NCI-H2196 treated with DMSO at 0.1 percent for 48 hours (cell line): ENCODE measurements at regions not wholly inside any gene's neighbourhood (a gene's known extent, or its start where the extent isn't known, plus 50 kb on each side); places are given as distances from the start of the nearest gene placed in this dataset.
"Not testable (repeated sequence)": the region's sequence is repeated elsewhere in the genome, so short reads cannot be mapped to it uniquely, and the experiment has no call there.

Experiments used
- DNase-seq: peaks from one replicate; lab custom pipeline; 2025; ENCODE audit not compliant: unreplicated experiment; lab: John Stamatoyannopoulos, UW

DNA sequence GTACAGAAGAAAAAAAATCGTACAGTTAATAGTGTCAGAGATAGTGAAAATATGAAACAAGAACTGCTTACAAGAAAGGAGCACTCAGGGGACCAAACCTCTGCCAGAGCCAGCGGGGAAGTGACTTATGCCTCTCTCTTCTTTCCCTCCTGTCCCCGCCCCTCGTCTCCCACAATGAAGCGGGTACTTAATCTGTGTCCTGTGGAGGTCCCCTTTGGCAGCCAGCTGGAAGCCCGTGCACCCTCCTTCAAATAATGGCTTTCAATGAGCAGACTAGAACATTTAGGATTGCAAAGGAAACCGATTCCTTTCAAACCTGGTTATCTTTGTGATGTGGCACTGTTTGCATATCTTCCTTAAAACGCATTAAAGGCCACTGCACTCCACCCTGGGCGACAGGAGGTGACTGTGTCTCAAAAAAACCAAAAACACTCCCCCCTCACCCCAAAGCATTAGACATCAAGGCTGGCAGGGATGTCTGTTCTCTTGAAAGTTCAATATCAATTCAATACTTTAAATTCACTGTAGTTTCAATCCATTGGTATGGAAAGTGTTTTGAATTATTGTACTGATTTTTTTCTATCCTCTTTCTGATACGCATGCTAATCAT lies 51.7 kb downstream of the PPIAL4C start:
- not testable (repeated sequence) for DNase-seq

DNA sequence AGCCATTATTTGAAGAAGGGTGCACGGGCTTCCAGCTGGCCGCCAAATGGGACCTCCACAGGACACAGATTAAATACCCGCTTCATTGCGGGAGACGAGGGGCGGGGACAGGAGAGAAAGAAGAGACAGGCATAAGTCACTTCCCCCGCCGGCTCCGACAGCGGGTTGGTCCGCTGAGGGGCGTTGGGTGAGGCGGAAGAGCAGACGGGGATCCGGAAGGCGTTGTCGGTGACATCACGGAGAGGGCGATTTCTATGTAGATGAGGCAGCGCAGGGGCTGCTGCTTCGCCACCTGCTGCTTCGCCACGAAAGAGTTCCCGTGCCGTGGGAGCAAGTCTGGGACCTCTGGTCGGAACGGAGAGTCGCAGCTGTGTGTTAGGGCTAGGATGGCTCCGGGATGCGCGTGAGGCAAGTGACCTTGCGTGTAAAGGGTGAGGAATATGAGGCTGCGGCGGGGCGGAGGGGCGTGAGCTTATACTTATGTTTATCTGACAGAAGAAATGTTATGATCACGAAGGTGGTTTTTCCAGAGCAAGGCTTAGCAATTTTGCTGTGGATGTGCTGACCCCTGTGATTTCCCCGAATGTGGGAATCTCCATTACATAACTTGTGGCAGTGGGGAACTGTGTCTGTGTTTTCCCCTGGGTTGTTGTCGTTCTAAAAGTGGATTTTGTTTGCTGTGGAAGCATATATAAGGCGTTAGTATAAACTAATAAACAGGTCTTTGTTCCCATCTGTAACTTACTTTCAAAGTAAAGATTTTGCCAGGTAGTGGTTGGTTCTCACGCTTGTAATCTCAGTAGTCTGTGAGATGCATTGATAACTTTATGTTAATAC lies 52.9 kb downstream of the PPIAL4C start:
- peak; percentile 61 for DNase-seq

DNA sequence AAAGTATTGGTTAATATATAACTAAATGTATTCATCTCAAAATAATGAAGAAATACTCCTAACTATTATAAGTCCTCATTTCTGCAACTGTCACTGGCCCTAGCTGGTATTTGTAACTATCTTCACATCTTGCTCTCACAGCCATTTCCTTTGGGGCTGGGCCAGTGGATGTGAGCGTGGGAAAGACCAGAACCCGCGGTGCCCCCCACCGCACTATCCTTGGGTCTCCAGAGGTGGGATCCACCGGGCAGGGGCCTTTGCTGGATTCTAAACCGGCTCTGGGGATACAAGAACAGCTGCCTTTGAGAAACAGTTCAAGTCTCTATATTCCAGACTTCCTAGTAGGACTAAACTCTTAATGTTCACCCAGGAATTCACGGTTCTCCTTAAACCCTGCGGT lies 54.8 kb downstream of the PPIAL4C start:
- DNase-seq: not testable (repeated sequence)

DNA sequence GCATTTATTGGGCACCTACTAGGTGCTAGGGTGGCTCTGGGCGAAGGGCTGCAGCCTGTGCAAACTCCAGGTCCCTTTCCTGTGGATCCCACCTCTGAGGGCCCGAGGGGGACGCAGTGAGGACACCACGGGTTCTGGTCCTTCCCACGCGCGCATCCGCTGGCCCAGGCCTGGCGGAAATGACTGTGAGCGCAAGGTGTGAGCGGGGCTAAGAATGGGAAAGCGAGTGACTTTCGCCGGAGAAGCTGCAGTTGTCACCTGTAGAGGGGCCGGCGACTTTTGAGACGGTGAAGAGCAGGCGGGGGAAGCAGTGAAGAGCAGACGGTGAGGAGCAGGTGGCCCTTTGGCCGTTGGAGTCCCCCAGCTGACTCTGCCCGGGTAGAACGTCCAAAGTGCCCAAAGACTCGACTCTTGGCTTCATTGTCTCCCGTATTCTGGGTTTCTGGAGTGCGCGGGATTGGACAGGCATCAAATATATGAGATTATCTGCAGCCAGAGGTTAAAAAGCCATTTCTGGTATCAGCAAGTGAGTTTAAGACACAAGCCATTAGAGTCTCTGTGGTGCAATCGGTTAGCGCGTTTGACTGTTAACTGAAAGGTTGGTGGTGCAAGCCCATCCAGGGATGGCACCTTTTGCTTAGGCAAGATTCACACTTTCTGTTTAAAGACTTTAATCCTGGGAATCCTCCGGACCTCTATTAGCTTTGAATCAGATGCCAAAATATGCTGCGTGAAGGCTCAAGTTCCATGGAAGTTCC lies 55.4 kb downstream of the PPIAL4C start:
- DNase-seq: not testable (repeated sequence)

DNA sequence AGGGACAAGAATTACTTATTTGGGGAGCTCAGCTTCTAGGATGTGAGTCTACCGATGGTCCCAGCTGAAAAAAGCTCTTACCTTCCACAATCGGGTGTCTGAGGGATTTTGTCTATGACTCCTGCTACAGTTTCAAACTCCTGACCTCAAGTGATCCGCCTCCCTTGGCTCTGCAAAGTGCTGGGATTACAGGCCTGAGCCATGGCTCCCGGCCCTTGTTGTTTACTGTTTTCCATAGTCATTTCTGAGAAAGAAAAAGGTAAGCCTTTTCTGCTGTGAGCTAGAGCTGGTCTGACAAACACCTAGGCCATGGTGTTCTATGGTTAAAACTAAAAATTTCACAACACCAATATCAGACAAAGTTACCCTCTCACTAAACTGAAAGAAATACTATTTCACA lies 57.5 kb downstream of the PPIAL4C start:
- not testable (repeated sequence) for DNase-seq

DNA sequence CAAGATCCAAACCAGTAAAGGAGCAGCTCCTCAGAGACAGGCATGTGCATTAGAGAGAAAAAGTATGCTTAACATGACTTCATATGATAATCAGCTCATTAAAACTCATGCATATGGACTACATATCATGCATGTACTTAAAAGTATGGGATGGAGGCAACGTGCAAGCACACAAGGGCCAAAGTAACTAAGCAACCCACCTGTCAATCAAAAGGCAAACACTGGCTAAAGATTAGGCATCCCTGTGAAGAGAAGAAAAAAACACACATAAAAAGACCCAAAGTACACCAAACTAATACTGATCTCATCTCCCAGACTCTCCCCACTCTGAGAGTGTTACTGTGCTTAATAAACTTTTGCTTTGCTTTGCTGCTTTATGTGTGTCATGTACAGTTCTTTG lies 61.2 kb downstream of the PPIAL4C start:
- not testable (repeated sequence) for DNase-seq

DNA sequence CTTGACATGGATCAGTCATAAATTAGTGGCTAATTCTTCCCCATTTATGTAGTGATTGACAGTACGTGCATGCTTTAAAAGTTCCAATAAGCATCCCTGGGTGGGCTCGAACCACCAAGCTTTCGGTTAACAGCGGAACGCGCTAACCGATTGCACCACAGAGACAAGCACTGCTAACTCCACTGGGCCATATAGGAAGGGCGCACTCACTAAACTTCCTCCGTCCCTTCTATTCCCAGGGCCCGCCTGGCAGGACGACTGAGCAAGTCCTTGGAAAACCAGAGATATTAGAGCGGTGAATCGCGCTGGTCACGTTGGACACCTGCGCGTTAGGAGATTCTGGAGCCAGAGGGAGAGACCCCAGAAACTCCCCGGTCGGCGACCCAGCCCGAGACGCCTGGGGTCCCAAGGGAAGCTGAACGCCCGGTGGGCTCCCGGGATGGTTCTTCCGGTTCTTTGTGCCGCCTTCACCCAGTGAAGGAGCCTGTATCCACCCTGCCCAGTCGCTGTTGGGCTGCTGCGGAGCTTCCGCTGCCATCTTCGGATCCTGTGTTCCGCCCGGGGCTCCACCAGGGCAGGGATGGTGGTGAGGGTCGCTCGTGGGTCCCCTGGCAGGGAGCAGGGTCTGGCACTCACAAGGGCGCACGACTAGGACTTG lies 62.8 kb downstream of the PPIAL4C start:
- not testable (repeated sequence) for DNase-seq

DNA sequence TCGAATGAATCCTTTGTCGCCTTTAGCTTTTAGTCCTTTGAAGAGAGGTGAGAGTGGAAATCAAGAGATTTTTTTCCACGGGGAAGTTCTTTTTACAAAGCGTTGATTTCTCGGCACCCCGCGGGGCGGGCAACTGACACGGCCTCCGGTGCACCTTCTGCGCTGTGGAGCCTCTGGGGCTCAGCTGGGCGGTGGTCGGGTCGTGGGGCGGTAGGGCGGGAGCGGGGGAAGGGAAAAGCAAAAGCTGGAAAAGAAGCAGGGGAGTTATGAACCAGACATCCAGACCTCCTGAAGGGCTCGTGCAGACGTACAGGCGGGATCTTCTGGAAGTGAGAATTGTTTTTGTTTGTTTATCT lies 63.3 kb downstream of the PPIAL4C start:
- DNase-seq: not testable (repeated sequence)

DNA sequence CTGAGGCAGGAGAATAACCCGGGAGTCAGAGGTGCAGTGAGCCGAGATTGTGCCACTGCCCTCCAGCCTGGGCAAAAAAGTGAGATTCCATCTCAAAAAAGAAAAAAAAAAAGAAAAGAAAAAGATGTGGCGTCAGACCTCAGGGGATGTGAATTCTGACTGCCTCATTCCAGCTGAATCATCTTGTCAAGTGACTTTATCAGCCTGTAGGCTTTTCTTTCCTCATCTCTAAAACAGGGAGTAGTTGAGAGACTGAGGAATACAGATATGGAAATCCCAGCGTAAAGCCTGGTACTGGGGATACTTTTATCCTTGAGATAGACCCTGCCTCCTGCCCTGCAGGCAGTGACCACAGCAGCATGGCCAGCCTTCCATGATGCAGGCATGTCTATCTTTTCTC lies 74.1 kb downstream of the PPIAL4C start:
- DNase-seq: not testable (repeated sequence)

DNA sequence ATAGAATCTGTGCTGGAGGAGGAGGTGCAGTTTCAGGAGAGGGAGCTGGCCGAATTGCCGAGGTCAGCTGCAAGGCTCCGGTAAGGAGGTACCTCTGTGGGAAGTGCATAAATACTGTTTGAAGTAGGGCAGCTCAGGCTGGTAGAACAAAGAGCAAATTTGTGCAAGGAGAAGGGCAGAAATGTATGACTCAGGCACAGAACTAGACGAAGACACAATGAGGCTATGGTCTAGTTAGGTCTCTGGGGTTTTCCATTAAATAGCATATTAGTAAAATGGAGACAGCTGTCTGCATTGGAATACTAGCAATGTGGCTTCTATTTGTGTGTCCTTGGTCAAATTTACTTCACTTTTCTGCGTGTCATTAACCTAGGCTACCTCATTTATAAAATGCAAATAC lies 74.5 kb downstream of the PPIAL4C start:
- DNase-seq: not testable (repeated sequence)

DNA sequence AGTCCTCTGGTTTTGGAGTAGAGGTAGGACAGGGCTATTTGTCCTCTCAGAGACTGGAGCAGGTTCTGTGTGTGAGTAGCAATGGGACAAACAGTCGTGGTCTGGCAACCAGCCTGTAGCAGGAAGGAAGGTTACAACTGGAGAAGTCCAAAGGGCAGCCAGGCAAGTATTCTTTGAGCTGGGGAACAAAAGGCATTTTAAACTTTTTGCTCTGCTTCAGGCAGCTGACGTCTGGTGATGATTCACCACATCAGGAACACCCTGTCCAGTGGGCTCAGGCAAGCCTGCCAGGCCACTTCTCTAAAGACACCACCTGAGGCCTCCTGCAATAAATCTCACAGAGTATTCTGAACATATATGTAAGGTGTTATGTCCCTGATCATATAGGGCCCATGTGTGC lies 81.0 kb downstream of the PPIAL4C start:
- not testable (repeated sequence) for DNase-seq

DNA sequence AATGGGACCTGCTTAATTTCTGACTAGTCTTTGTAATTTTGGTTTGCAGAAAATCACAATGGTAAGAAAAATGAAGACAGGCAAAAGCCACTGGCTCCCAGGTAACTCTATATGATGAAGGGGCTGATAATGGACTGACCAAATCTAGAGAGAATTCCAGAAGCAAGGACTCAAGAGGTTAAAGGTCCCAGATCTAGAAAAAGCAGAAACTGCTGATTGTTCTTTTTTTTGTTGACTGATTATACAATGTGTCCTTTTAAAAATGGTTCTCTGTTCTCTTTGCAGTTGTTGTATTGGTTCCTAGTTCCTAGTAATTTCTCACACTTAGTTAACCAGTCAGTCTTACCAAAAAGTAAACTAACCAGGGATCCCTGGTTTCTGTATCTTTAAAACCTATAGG lies 81.4 kb downstream of the PPIAL4C start:
- not testable (repeated sequence) for DNase-seq

DNA sequence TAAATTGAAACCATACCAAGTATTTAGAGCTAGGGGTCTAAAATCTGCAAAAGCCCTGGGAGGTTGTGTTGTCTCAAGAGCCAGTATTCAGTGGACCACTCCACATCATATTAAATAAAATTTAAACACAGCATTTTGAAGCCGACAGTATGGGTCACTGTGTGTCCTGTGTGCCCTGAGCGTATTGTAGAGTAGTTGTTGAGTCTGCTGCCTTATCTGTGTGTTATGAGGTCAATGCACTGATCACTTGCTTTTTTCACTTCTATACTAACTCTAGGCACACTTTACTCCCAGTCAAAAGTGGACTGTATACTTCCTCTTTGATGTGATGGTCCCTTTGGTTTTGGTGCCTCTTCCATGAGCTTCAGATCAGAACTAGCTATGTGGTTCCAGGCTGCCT lies 81.9 kb downstream of the PPIAL4C start:
- DNase-seq: not testable (repeated sequence)

DNA sequence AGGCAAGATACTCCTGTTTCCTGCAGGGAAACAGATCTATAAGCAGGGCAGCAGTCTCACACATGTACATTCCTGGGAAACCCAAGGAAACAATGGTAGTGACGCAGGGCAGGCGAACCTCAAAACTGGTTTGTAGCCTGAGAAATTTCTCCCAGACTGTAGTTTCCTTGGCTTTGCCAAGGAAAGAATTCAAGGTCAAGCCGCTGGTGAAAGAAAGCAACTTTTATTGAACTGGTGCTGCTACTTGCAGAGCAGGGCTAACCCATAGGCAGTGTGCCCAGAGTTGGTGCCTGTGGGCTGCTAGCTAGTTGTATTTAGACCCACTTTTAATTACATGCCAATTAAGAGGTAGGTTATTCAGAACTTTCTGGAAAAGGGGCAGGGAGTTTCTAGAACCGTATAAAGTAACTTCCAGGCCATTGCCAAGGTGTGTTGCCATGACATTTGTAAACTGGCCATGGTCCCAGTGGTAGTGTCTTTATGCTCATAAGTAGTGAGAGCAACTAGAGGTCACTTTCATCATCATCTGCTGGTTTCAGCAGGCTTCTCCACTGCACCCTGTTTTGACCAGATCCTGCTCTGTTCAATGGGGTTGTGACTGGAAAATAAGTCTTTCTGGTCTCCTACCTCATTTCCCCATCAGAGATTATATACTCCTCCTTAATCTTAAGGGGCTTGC lies 89.7 kb downstream of the PPIAL4C start:
- DNase-seq: not testable (repeated sequence)

DNA sequence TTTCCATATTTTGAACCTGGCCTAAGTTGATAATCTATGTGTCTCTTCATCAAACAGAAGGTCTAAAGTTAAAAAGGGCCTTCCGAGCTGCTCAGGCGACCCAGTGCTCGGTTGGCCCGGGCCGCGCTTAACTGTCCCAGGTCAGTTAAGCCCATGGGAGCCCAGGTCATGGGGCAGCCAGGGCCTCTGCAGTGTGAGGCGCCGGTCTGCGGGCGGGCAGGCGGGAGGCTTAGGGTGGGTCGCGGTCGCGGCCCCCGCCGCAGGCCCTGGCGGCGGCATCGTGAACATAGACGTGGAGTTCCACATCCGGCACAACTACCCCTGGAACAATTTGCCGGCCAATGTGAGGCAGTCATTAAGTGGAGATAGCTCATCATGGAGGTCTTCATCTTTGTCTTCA lies 91.3 kb downstream of the PPIAL4C start:
- DNase-seq: not testable (repeated sequence)

DNA sequence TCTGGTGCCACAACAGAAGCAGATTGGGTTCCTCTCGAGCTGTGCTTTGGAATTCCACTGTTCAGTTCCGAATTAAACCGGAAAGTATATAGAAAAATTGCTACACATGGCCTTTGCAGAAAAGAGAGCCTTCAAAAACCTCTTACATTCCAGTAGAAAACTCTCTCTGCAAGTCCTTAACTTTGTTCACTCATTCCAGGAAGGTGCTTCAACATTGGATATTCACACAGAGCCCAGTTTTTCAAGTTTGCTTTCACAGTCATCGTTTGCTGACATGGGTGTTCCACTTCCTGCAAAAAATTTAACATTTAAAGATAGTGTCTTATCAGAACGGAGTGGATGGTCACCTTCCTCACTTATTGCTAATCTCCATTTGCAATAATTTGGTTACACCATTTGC lies 93.7 kb downstream of the PPIAL4C start:
- DNase-seq: not testable (repeated sequence)

DNA sequence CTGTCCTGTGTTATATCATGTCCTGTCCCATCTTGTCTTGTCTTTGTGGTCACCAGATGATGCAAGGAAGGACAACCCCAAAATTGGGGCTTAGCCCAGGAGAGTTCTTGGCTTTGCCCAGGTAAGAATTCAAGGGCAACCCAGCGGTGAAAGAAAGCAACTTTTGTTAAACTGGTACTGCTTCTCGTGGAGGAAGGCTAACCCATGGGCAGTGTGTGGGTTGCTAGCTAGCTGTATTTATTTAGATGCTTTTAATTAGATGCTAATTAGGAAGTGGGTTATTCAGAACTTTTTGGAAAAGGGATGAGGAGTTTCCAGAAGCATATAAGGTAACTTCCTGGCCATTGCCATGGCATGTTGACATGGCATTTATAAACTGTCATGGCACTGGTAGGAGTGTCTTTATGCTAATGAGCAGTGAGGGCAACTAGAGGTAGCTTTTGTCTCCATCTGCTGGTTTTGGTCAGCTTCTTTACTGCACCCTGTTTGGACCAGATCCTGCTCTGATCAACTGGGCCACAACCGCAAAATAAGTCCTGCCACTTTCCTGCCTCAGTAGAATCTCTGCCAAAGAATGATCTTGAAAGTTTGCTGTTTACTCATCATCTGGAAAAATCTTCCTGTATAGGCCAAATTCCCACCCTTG lies 95.8 kb upstream of the FCGR1A start:
- not testable (repeated sequence) for DNase-seq

DNA sequence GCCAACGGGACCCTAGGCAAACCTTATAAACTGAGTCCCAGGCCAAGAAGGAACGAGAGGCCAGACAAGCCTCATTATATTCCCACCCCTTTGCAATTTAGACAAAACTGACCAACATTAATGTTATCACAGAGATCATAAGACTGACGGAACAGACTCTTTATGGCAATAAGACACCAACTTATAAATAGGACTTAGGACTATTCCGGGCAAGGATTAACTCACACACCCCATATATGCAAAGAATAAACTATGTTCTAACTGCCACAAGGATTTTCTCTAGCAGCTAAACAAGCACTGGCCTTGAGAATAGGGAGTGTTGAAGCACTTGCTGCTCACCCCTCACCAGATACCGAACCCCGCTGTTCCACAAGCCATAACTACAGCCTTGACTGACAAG lies 91.1 kb upstream of the FCGR1A start:
- DNase-seq: not testable (repeated sequence)

DNA sequence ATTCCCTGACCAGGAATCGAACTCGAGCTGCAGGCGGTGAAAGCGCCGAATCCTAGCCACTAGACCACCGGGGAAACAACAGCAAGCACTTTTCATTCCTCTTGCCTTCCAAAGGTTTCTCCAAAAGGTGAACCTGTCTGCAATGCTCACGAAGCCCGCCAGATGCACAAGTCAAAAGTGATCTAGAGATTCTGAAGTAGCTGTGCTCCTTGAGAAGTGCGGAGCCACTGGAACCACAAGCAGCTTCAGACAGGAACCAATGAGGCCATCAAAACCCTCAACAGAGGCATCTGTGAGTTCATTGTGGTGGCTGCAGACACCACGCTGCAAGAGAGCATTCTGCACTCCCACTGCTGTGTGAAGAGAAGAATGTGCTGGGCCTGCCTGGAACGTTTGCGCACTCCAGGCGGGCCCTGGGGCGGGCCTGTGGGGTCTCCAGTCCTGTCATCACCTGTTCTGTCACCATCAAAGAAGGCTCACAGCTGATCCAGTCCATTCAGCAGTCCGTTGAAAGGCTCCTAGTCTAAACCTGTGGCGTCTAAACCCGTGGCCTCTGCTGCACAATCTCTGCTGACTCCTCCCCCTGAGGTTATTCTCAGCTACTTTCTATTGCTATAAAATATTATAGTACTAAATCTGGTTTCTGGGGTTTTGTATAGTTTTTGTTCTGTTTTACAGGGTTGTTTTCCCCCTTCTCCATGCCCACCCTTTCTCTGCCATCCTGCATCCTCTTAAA lies 89.5 kb upstream of the FCGR1A start:
- not testable (repeated sequence) for DNase-seq
